ENCODE measurements at regions not wholly inside any gene's neighbourhood (a gene's known extent, or its start where the extent isn't known, plus 50 kb on each side); places are given as distances from the start of the nearest gene placed in this dataset.

DNA sequence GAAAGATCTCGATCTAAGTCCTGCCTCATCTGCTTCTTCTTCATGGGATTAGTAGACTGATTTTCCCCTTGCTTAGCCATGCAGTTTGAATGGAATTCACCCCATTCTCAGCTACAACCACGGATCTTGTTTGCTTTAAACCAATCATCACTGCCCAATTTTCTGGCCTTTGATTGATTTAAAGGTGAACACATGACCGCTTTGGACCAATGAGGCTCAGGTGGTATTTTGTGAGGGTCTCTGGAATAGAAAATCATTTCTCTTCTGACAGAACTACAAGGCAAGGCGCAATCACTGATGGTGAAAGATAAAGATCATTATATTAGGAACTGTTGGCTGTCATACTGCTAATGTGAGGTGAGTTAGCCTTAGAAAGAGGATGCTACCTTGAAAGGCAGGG, 213.0 kb upstream of the PLEKHG7 start:
- H3K27me3 ChIP-seq (replicated peaks; ENCODE audit: insufficient read depth, low read length) = no peaks in the 10 kb centered on the region
- H3K4me1 ChIP-seq (ENCODE audit: low read length) = peaks cover 29% of the 10 kb centered on the region
- H3F3A ChIP-seq (ENCODE audit: insufficient read depth, low read length) = peaks cover 12% of the 10 kb centered on the region; the same call in 1 of the 2 replicates
- no peak for DNase-seq
- H2AFZ ChIP-seq (ENCODE audit: low read length) = no peak overlapping the region
- no peaks in the 10 kb centered on the region for H3K79me2 ChIP-seq (ENCODE audit: low read length)
- no peaks in the 10 kb centered on the region for H3K9me2 ChIP-seq (replicated peaks; ENCODE audit: insufficient read depth, low read length)
- no peaks in the 10 kb centered on the region for H4K20me1 ChIP-seq (ENCODE audit: insufficient read depth, low read length)
- no peaks in the 10 kb centered on the region for H3K36me3 ChIP-seq (replicated peaks; ENCODE audit: insufficient read depth, low read length)
- H3K9me3 ChIP-seq (replicated peaks; ENCODE audit: insufficient read depth, low read length) = no peaks in the 10 kb centered on the region
- H3K27ac ChIP-seq (ENCODE audit: low read length) = no peak overlapping the region
- no peak for TF ChIP-seq EZH2 (optimal IDR thresholded peaks at IDR 0.05; ENCODE audit: low read depth, low read length)
- no peak overlapping the region for H3K9ac ChIP-seq (ENCODE audit: low read length)
- H3K4me3 ChIP-seq (ENCODE audit: low read length) = no peak overlapping the region
- no peak overlapping the region for H3K4me2 ChIP-seq (ENCODE audit: low read depth, low read length)

DNA sequence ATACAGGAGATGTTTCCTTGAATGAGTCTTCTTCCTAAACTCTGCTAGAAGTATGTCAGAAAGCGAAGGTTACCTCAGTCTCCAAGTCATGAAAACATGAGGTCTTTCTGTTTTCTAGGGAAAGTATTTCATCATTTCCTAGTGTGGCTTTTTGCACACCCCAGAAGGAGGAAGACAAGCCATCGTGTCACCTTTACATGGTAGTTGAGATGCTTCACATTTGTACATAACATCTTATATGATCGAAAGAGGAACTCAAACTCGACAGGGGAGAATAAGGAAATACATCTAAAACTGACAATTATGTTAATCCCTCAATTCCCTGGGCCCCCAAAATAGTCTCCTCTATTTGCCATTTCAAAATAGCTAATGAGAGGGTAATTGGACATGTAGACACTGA, 214.1 kb upstream of the PLEKHG7 start:
- TF ChIP-seq EZH2phosphoT487 (IDR thresholded peaks at IDR 0.05; ENCODE audit: low read length) (no peak), EZH2 (optimal IDR thresholded peaks at IDR 0.05; ENCODE audit: low read depth, low read length) (no peak)
- TF ChIP-seq, protein P1, sequence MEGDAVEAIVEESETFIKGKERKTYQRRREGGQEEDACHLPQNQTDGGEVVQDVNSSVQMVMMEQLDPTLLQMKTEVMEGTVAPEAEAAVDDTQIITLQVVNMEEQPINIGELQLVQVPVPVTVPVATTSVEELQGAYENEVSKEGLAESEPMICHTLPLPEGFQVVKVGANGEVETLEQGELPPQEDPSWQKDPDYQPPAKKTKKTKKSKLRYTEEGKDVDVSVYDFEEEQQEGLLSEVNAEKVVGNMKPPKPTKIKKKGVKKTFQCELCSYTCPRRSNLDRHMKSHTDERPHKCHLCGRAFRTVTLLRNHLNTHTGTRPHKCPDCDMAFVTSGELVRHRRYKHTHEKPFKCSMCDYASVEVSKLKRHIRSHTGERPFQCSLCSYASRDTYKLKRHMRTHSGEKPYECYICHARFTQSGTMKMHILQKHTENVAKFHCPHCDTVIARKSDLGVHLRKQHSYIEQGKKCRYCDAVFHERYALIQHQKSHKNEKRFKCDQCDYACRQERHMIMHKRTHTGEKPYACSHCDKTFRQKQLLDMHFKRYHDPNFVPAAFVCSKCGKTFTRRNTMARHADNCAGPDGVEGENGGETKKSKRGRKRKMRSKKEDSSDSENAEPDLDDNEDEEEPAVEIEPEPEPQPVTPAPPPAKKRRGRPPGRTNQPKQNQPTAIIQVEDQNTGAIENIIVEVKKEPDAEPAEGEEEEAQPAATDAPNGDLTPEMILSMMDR (IDR thresholded peaks at IDR 0.05; ENCODE audit: low read length) = no peak
- Histone ChIP-seq H2AFZ (ENCODE audit: low read length) (no peak overlapping the region), H3K27me3 (replicated peaks; ENCODE audit: insufficient read depth, low read length) (no peaks in the 10 kb centered on the region), H3K9ac (ENCODE audit: low read length) (no peak overlapping the region), H3K36me3 (replicated peaks; ENCODE audit: insufficient read depth, low read length) (no peaks in the 10 kb centered on the region), H3K4me3 (ENCODE audit: low read length) (no peak overlapping the region), H3K9me2 (replicated peaks; ENCODE audit: insufficient read depth, low read length) (no peaks in the 10 kb centered on the region), H3K27ac (ENCODE audit: low read length) (no peak overlapping the region), H3K4me1 (ENCODE audit: low read length) (peaks cover 19% of the 10 kb centered on the region), H3K79me2 (ENCODE audit: low read length) (no peaks in the 10 kb centered on the region), H3K9me3 (replicated peaks; ENCODE audit: insufficient read depth, low read length) (no peaks in the 10 kb centered on the region), H4K20me1 (ENCODE audit: insufficient read depth, low read length) (no peaks in the 10 kb centered on the region), H3F3A (ENCODE audit: insufficient read depth, low read length) (0 out of 2 replicates have a peak, but pooled peaks cover 4% of the 10 kb centered on the region), H3K4me2 (ENCODE audit: low read depth, low read length) (no peak overlapping the region)
- DNase-seq = no peak

DNA sequence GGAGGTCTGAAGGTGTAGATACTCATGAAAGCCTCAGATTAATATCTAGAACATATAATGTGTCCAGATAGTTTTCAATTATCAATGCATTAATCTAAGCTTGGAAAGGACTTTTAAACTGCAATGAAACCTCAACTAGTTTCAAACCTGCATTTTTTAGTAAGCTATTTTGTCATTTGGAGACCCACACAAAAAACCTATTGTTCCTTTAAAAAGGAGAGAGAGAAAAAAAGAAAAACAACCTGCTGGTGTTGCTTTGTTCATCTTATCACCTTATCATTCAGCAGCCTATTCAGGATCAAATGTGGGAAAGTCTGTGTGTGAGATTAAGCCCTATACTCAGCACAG, 215.7 kb upstream of the PLEKHG7 start:
- Histone ChIP-seq H3K9me3 (replicated peaks; ENCODE audit: insufficient read depth, low read length) (no peaks in the 10 kb centered on the region), H3F3A (ENCODE audit: insufficient read depth, low read length) (no peaks in the 10 kb centered on the region), H3K36me3 (replicated peaks; ENCODE audit: insufficient read depth, low read length) (no peaks in the 10 kb centered on the region), H2AFZ (ENCODE audit: low read length) (no peak overlapping the region), H3K79me2 (ENCODE audit: low read length) (no peaks in the 10 kb centered on the region), H3K4me2 (ENCODE audit: low read depth, low read length) (no peak overlapping the region), H3K27me3 (replicated peaks; ENCODE audit: insufficient read depth, low read length) (no peaks in the 10 kb centered on the region), H3K4me1 (ENCODE audit: low read length) (peaks cover 7% of the 10 kb centered on the region), H3K9me2 (replicated peaks; ENCODE audit: insufficient read depth, low read length) (no peaks in the 10 kb centered on the region), H4K20me1 (ENCODE audit: insufficient read depth, low read length) (no peaks in the 10 kb centered on the region), H3K4me3 (ENCODE audit: low read length) (no peak overlapping the region), H3K9ac (ENCODE audit: low read length) (no peak overlapping the region), H3K27ac (ENCODE audit: low read length) (no peak overlapping the region)
- no peak for TF ChIP-seq EZH2phosphoT487 (IDR thresholded peaks at IDR 0.05; ENCODE audit: low read length)
- TF ChIP-seq EZH2 (optimal IDR thresholded peaks at IDR 0.05; ENCODE audit: low read depth, low read length) = no peak
- no peak for DNase-seq

DNA sequence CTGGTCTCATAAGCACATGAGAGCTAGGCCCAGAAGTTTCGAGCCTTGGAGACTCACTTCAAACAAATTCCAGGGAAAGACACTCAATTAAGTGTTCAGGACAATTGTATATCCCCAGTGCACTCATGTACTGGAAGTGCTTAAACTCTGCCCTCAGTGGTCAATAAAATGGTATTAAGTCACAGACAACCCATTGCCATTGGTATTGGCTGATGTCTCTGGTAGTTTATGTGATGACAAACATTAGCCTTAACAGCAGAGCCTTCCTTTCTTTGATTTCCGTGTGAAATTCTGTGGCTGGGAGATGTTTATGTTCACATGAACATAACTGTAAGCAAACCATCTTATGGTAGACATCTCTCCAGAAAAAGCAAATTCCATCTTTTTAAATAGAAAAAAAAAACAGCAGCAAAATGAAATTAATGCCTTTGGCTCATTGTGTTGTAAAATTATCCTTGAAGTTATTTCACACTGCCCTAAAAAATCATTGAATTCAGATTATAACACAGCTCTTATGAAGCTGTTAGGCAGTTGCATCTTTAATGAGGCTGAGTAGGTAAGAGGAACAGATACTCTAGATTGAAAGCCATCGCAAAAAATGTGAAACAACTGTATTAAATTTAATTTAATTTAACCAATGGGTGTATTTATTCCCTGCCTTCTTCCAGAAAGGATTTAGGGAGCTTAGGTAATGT, 216.2 kb upstream of the PLEKHG7 start:
- no peak overlapping the region for H3K4me2 ChIP-seq (ENCODE audit: low read depth, low read length)
- peaks cover 2% of the 10 kb centered on the region for H3K4me1 ChIP-seq (ENCODE audit: low read length)
- no peaks in the 10 kb centered on the region for H3K27me3 ChIP-seq (replicated peaks; ENCODE audit: insufficient read depth, low read length)
- no peak for TF ChIP-seq EZH2phosphoT487 (IDR thresholded peaks at IDR 0.05; ENCODE audit: low read length)
- TF ChIP-seq EZH2 (optimal IDR thresholded peaks at IDR 0.05; ENCODE audit: low read depth, low read length) = no peak
- TF ChIP-seq, protein P1 (IDR thresholded peaks at IDR 0.05; ENCODE audit: low read length) = no peak
- H3K9ac ChIP-seq (ENCODE audit: low read length) = no peak overlapping the region
- H2AFZ ChIP-seq (ENCODE audit: low read length) = no peak overlapping the region
- no peaks in the 10 kb centered on the region for H3F3A ChIP-seq (ENCODE audit: insufficient read depth, low read length)
- H3K9me2 ChIP-seq (replicated peaks; ENCODE audit: insufficient read depth, low read length) = no peaks in the 10 kb centered on the region
- no peaks in the 10 kb centered on the region for H3K79me2 ChIP-seq (ENCODE audit: low read length)
- H4K20me1 ChIP-seq (ENCODE audit: insufficient read depth, low read length) = no peaks in the 10 kb centered on the region
- H3K9me3 ChIP-seq (replicated peaks; ENCODE audit: insufficient read depth, low read length) = no peaks in the 10 kb centered on the region
- H3K27ac ChIP-seq (ENCODE audit: low read length) = no peak overlapping the region
- no peak overlapping the region for H3K4me3 ChIP-seq (ENCODE audit: low read length)
- H3K36me3 ChIP-seq (replicated peaks; ENCODE audit: insufficient read depth, low read length) = no peaks in the 10 kb centered on the region
- no peak for DNase-seq
